ENCODE measurements at regions not wholly inside any gene's neighbourhood (a gene's known extent, or its start where the extent isn't known, plus 50 kb on each side); places are given as distances from the start of the nearest gene placed in this dataset.

- no peak overlapping the region for H3K4me3 ChIP-seq
- 40 to 44% methylated on average over 3 of the region's 3 CpGs for WGBS, 2 donors
- ATAC-seq (ENCODE audit: low FRiP score in 2 of 2) (no peak), DNase-seq (no peak)
- no peaks in the 10 kb centered on the region for H3K4me1 ChIP-seq
- no peak overlapping the region for H3K27ac ChIP-seq
- TF ChIP-seq POLR2AphosphoS5 (IDR thresholded peaks at IDR 0.05) (no peak), EP300 (IDR thresholded peaks at IDR 0.05) (no peak), POLR2A (IDR thresholded peaks at IDR 0.05) (no peak), CTCF (IDR thresholded peaks at IDR 0.05) (no peak)
- no peaks in the 10 kb centered on the region for H3K36me3 ChIP-seq
- H3K9me3 ChIP-seq, result no peaks in the 10 kb centered on the region
- no peaks in the 10 kb centered on the region for H3K27me3 ChIP-seq
Measured at GRCh38 chr13:81929988-81930387, 1589.1 kb upstream of the SPRY2 start.

GRCh38 chr13:81927347-81927746 lies 1586.4 kb upstream of the SPRY2 start:
- no peak overlapping the region for H3K4me3 ChIP-seq
- H3K36me3 ChIP-seq, result no peaks in the 10 kb centered on the region
- no peak overlapping the region for H3K27ac ChIP-seq
- no peaks in the 10 kb centered on the region for H3K27me3 ChIP-seq
- ATAC-seq (ENCODE audit: low FRiP score in 2 of 2) (no peak), DNase-seq (no peak)
- TF ChIP-seq EP300 (IDR thresholded peaks at IDR 0.05), result no peak
- TF ChIP-seq POLR2A (IDR thresholded peaks at IDR 0.05), result no peak
- TF ChIP-seq CTCF (IDR thresholded peaks at IDR 0.05), result no peak
- no peak for TF ChIP-seq POLR2AphosphoS5 (IDR thresholded peaks at IDR 0.05)
- H3K4me1 ChIP-seq, result no peaks in the 10 kb centered on the region
- no peaks in the 10 kb centered on the region for H3K9me3 ChIP-seq

DNA sequence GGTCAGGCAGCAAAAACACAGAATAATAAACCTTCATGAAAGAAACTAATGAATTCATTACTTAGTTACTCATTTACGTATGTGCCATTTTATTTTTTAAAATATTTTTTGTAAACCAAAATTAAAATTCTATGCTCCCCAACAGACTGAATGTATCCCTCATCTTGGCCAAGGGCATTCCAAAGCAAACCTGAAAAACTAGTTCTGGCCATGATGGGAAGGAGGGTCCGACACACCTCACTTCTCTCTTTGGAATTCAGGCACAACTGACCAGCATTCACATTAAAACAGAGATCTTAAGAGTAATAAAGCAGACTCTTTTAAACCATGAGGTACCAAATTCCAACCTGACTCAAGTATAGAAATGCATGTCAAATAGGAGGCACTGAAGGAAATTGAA lies 1576.9 kb upstream of the SPRY2 start:
- no peak overlapping the region for H3K4me3 ChIP-seq
- no peaks in the 10 kb centered on the region for H3K4me1 ChIP-seq
- H3K27me3 ChIP-seq, result no peaks in the 10 kb centered on the region
- WGBS, 2 donors, result 77 to 80% methylated on average over 2 of the region's 2 CpGs
- no peak overlapping the region for H3K27ac ChIP-seq
- DNase-seq (no peak), ATAC-seq (ENCODE audit: low FRiP score in 2 of 2) (no peak)
- no peaks in the 10 kb centered on the region for H3K9me3 ChIP-seq
- TF ChIP-seq EP300 (IDR thresholded peaks at IDR 0.05) (no peak), POLR2A (IDR thresholded peaks at IDR 0.05) (no peak), CTCF (IDR thresholded peaks at IDR 0.05) (no peak)
- no peaks in the 10 kb centered on the region for H3K36me3 ChIP-seq

GRCh38 chr13:81916461-81916860 lies 1575.5 kb upstream of the SPRY2 start:
- H3K27me3 ChIP-seq, result no peaks in the 10 kb centered on the region
- H3K27ac ChIP-seq, result no peak overlapping the region
- ATAC-seq (ENCODE audit: low FRiP score in 2 of 2) (no peak), DNase-seq (no peak)
- no peaks in the 10 kb centered on the region for H3K9me3 ChIP-seq
- H3K4me3 ChIP-seq, result no peak overlapping the region
- H3K4me1 ChIP-seq, result no peaks in the 10 kb centered on the region
- TF ChIP-seq POLR2A (IDR thresholded peaks at IDR 0.05), result no peak
- TF ChIP-seq CTCF (IDR thresholded peaks at IDR 0.05), result no peak
- no peak for TF ChIP-seq POLR2AphosphoS5 (IDR thresholded peaks at IDR 0.05)
- TF ChIP-seq EP300 (IDR thresholded peaks at IDR 0.05), result no peak
- no peaks in the 10 kb centered on the region for H3K36me3 ChIP-seq

DNA sequence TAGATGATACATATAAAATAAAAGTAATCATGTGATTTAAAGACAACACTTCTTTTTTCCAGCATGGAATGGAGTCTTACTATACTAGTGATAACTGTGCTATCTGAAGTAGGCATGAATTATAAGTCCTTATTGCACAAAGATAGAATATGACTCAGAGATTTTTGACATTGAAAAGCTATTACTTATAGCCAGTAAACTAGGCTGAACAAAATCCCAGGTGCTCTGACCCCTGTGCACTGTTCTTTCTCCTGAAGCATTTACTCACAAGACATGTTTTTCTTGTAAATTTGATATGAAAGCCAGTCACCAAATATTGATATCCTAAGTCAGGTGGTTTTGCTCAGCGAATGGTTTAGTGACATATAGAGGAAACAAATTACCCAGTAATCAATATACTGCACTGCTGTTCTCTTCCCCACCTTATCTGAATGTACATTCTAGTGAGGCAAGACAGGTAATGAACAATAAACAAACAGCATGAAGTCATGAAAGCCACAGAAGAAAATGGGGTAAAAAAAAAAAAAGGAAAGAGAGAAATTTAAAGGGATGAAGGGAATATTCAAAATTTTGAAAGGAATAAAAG lies 1567.0 kb upstream of the SPRY2 start:
- H3K36me3 ChIP-seq, result no peaks in the 10 kb centered on the region
- no peaks in the 10 kb centered on the region for H3K4me1 ChIP-seq
- no peaks in the 10 kb centered on the region for H3K9me3 ChIP-seq
- H3K4me3 ChIP-seq, result no peak overlapping the region
- no peak for TF ChIP-seq POLR2AphosphoS5 (IDR thresholded peaks at IDR 0.05)
- no peak for TF ChIP-seq EP300 (IDR thresholded peaks at IDR 0.05)
- no peak for TF ChIP-seq POLR2A (IDR thresholded peaks at IDR 0.05)
- TF ChIP-seq CTCF (IDR thresholded peaks at IDR 0.05), result no peak
- no peak for ATAC-seq (ENCODE audit: low FRiP score in 2 of 2)
- no peaks in the 10 kb centered on the region for H3K27me3 ChIP-seq
- 81 to 88% methylated on average over 1 of the region's 1 CpG for WGBS, 2 donors
- no peak for DNase-seq
- H3K27ac ChIP-seq, result no peak overlapping the region

All from upper lobe of left lung (tissue), 6 donors.